Stimulated activated naive CD8-positive, alpha-beta T cell treated with anti-CD3 and anti-CD28 coated beads, Interleukin-15, amount 100 ng/mL, for 72 hours (primary cell): ENCODE measurements at regions not wholly inside any gene's neighbourhood (a gene's known extent, or its start where the extent isn't known, plus 50 kb on each side); places are given as distances from the start of the nearest gene placed in this dataset.

Experiments
- ATAC-seq: fragments of 150-1000 bp; cut with Tn5 transposase; 2 replicates; pipeline ENCODE4 v1.10.0; 2021; ENCODE audit warnings: mild to moderate bottlenecking, moderate library complexity
- DNase-seq, 2 donors: peaks; one replicate each; pipeline ENCODE4 v3.0.0; 2021 to 2022
- H3K27ac Mint-ChIP-seq, 2 donors: one replicate each; pipeline ENCODE4 v1.8.0; 2022; ENCODE audit warnings: mild to moderate bottlenecking in 2 of 2, mixed read lengths in 2 of 2, moderate library complexity in 2 of 2
- H3K27me3 Mint-ChIP-seq: one replicate; pipeline ENCODE4 v1.8.0; 2022; ENCODE audit warnings: mixed read lengths
- H3K4me1 Mint-ChIP-seq: one replicate; pipeline ENCODE4 v1.8.0; 2022; ENCODE audit warnings: mild to moderate bottlenecking, mixed read lengths
- H3K4me3 Mint-ChIP-seq, 2 donors: one replicate each; pipeline ENCODE4 v1.8.0; 2022; ENCODE audit warnings: mild to moderate bottlenecking in 2 of 2, mixed read lengths in 2 of 2, moderate library complexity in 1 of 2
- H3K9me3 Mint-ChIP-seq, 2 donors: one replicate each; pipeline ENCODE4 v1.8.0; 2022; ENCODE audit warnings: mixed read lengths in 2 of 2

DNA sequence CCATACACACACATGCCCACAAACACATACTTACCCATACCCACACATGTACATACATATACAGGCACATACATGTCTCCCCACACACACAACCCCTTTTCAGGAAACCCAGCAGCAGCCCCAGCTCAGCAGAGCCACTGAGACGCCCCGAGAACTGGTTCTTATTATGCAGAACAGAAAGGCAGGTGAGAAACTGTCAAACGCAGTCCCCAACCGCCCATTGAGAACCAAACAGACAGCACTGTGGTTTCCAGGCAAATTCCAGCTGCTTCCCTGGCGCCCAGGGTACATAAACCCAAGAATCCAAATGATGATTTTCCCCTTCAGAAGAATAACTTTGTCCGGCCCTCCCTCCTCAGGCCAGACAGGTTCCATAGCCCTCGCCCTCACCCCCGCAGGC, 366.6 kb upstream of the ZMIZ1 start:
- H3K4me3 Mint-ChIP-seq, result no peak overlapping the region

GRCh38 chr10:78702876-78703275, 365.9 kb upstream of the ZMIZ1 start:
- H3K9me3 Mint-ChIP-seq, result no peaks in the 10 kb centered on the region
- no peak overlapping the region for H3K27ac Mint-ChIP-seq
- H3K4me3 Mint-ChIP-seq, result no peak overlapping the region
- no peaks in the 10 kb centered on the region for H3K4me1 Mint-ChIP-seq
- no peak for DNase-seq
- no peak for ATAC-seq
- H3K27me3 Mint-ChIP-seq, result peaks cover 6% of the 10 kb centered on the region

More for the DNA sequence above, 366.6 kb upstream of the ZMIZ1 start:
- no peak for ATAC-seq
- peaks cover 6% of the 10 kb centered on the region for H3K27me3 Mint-ChIP-seq
- DNase-seq, result no peak
- H3K4me1 Mint-ChIP-seq, result no peaks in the 10 kb centered on the region
- no peaks in the 10 kb centered on the region for H3K9me3 Mint-ChIP-seq
- H3K27ac Mint-ChIP-seq, result no peak overlapping the region

DNA sequence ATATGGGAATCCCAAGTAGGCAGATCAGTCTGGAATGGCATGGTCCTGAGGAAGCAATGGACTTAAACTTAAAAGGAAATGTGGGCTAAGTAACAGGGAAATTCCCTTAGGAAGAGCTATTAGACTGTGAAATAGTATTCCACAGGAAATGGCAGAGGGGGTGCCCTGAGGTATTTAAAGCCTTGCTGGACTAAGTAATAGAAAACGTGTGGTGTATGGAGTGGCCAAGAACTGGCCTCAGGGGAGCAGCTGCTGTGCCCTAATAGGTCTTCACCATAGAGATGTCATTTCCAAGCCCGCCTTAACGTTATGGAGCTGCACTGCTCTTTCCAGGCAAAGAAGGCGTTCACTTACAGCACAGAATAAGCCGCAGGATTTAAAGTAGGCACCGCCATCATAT, 365.2 kb upstream of the ZMIZ1 start:
- DNase-seq (no peak), ATAC-seq (no peak)
- Mint-ChIP-seq H3K4me3 (no peak overlapping the region), H3K4me1 (no peaks in the 10 kb centered on the region), H3K27ac (peak overlapping the region in 1 of 2 donors; percentile 22), H3K9me3 (no peaks in the 10 kb centered on the region), H3K27me3 (peaks cover 6% of the 10 kb centered on the region)

DNA sequence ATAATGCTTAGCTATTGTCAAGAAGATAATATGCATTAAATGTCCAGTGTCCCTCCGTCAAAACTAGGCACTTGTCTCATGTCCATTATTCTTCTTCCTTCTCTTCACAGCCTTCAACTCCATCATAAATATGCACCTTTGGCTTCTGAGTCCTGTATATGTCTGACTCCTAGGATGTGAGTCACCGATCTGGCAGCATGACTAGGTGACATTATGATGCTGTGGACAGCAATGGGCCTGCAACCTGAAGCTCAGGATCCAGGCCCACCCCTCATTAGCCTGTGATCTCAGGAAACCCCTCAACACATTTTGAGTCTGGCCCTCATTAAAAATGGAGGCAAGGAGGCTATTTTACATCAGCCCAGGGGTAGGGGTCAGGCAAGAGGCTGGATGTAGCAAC, 362.5 kb upstream of the ZMIZ1 start:
- ATAC-seq (no peak), DNase-seq (no peak)
- no peaks in the 10 kb centered on the region for H3K4me1 Mint-ChIP-seq
- peaks cover 6% of the 10 kb centered on the region for H3K27me3 Mint-ChIP-seq
- peaks cover 5% of the 10 kb centered on the region in 2 donors for H3K9me3 Mint-ChIP-seq
- H3K27ac Mint-ChIP-seq, result no peak overlapping the region
- H3K4me3 Mint-ChIP-seq, result no peak overlapping the region

DNA sequence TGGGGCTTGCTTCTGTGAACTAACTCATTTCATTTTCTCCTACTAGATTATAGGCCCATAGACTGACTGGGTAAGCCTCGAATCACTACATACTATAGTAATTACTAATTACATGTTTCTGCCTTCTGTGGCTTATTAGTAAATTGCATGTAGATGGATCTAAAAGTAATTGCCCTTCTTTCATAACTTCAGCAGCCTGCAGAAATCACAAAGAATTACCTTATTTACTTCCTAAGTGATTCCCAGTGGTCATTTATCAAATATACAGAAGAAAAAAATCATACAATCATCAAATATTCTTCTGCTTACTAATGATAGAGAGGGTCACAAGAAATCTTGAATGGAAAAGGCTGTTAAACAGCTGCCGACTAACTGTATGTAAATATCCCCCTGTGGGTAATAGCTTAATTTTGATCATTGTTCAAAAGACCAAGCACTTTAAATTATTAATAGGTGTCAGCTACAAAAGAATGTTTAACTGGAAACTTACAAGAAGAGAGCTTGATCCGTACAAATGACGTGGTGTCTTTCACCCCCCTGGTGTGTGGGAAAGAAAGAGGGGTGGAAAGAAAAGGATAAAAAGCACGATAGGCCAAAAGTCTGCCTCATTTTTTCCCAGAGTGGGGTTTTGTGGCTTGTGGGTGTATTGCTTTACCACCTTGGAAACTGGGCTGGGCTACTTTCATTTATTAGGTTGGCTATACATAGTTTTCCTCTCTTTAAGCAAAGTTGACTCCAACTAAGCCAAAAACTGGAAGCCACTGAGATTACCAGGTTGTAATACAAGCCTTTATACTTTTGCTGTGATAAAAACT, 361.8 kb upstream of the ZMIZ1 start:
- peaks cover 6 to 9% of the 10 kb centered on the region in 2 donors for H3K9me3 Mint-ChIP-seq
- no peak for ATAC-seq
- H3K4me3 Mint-ChIP-seq, result no peak overlapping the region

GRCh38 chr10:78707745-78708144, 361.0 kb upstream of the ZMIZ1 start:
- no peak overlapping the region for H3K4me3 Mint-ChIP-seq
- ATAC-seq, result no peak
- no peak overlapping the region for H3K27ac Mint-ChIP-seq
- peaks cover 5% of the 10 kb centered on the region for H3K27me3 Mint-ChIP-seq
- H3K4me1 Mint-ChIP-seq, result no peaks in the 10 kb centered on the region
- DNase-seq, result no peak
- peaks cover 6 to 9% of the 10 kb centered on the region in 2 donors for H3K9me3 Mint-ChIP-seq

More for the DNA sequence above, 361.8 kb upstream of the ZMIZ1 start:
- Mint-ChIP-seq H3K4me1 (no peaks in the 10 kb centered on the region), H3K27me3 (peaks cover 6% of the 10 kb centered on the region), H3K27ac (peak overlapping the region in 1 of 2 donors; percentile 6)
- DNase-seq, result no peak

- H3K4me3 Mint-ChIP-seq, result no peak overlapping the region
- H3K9me3 Mint-ChIP-seq, result peaks cover 6 to 9% of the 10 kb centered on the region in 2 donors
- DNase-seq (no peak), ATAC-seq (no peak)
- no peak overlapping the region for H3K27ac Mint-ChIP-seq
- H3K4me1 Mint-ChIP-seq, result no peaks in the 10 kb centered on the region
- H3K27me3 Mint-ChIP-seq, result no peaks in the 10 kb centered on the region
These were observed 356.6 kb upstream of the ZMIZ1 start for GRCh38 chr10:78712147-78712546.

DNA sequence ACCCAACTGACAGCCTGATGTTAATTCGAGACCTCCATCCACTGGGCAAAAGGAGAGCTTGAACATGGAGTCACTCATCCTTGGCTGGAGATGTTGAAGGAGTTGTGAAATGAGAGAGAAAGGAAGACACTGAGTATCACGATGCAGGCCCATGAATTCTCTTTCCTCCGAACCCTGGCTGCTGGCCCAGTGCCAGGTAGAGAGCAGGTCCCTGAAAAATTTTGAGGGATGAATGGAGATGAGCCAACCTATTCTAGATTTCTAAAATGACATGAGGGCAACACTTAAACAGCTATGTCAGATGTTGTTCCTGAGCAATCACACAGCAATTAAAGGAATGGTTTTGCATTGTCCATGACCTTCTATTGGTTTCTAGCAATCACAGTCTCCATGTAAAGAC, 355.1 kb upstream of the ZMIZ1 start:
- Mint-ChIP-seq H3K4me1 (no peaks in the 10 kb centered on the region), H3K9me3 (peaks cover 6 to 9% of the 10 kb centered on the region in 2 donors), H3K4me3 (no peak overlapping the region), H3K27me3 (no peaks in the 10 kb centered on the region), H3K27ac (no peak overlapping the region)
- ATAC-seq, result no peak
- no peak for DNase-seq

GRCh38 chr10:78714225-78714624, 354.5 kb upstream of the ZMIZ1 start:
- DNase-seq (no peak), ATAC-seq (no peak)
- Mint-ChIP-seq H3K27me3 (no peaks in the 10 kb centered on the region), H3K9me3 (peaks cover 6 to 9% of the 10 kb centered on the region in 2 donors), H3K4me1 (no peaks in the 10 kb centered on the region), H3K27ac (no peak overlapping the region), H3K4me3 (no peak overlapping the region)

DNA sequence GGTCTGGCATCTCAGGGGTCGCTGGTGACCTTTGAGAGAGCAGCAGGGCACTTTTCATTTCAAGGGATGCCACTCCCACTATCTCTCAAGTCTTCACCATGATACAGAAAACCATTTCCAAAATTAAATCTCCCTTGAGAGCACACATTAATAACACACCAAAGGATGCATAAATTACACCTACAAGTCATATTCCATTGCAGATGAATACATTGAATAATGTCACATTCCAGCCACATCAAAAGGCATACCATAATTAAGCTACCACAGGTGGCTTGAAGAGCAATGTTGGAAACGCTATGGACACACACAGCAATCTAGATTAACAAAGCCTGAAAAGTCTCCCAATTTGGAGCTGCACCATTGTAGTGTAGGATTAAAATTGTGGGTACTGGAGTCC, 353.3 kb upstream of the ZMIZ1 start:
- H3K27ac Mint-ChIP-seq, result no peak overlapping the region
- peaks cover 5% of the 10 kb centered on the region for H3K27me3 Mint-ChIP-seq
- DNase-seq (no peak), ATAC-seq (peak; percentile 48)
- no peaks in the 10 kb centered on the region for H3K4me1 Mint-ChIP-seq
- H3K9me3 Mint-ChIP-seq, result peaks cover 6 to 9% of the 10 kb centered on the region in 2 donors
- H3K4me3 Mint-ChIP-seq, result no peak overlapping the region

- Mint-ChIP-seq H3K4me3 (no peak overlapping the region), H3K27me3 (peaks cover 12% of the 10 kb centered on the region)
These were observed 352.6 kb upstream of the ZMIZ1 start for GRCh38 chr10:78716043-78716660.

DNA sequence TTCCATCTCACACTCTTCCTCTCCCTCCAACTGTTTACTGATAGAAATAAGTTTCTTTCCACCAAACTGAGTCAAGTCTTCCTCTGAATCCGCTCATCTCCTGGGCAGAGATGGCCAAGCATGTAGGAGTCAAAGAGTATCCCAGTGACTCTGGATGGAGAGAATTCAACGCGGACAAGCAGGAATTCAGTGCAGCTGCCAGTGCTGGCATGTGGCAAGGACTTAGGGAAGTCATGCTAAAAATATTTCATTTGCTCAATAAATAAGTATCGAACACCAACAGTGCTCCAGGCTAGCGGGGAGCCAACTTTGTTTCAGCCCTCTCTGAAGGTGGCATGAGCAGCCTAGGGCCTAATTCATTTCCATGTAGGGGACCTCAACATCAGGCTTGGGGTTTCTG, 351.6 kb upstream of the ZMIZ1 start:
- no peak for ATAC-seq
- no peak for DNase-seq
- H3K4me3 Mint-ChIP-seq, result no peak overlapping the region
- no peaks in the 10 kb centered on the region for H3K9me3 Mint-ChIP-seq
- no peak overlapping the region for H3K27ac Mint-ChIP-seq
- H3K4me1 Mint-ChIP-seq, result no peaks in the 10 kb centered on the region
- peaks cover 17% of the 10 kb centered on the region for H3K27me3 Mint-ChIP-seq

More at GRCh38 chr10:78716043-78716660, 352.6 kb upstream of the ZMIZ1 start:
- H3K9me3 Mint-ChIP-seq, result peaks cover 3 to 6% of the 10 kb centered on the region in 2 donors
- DNase-seq (peak in 1 of 2 donors; percentile 10), ATAC-seq (peak; percentile 74)
- H3K27ac Mint-ChIP-seq, result peak overlapping the region in 1 of 2 donors; percentile 54
- no peaks in the 10 kb centered on the region for H3K4me1 Mint-ChIP-seq

DNA sequence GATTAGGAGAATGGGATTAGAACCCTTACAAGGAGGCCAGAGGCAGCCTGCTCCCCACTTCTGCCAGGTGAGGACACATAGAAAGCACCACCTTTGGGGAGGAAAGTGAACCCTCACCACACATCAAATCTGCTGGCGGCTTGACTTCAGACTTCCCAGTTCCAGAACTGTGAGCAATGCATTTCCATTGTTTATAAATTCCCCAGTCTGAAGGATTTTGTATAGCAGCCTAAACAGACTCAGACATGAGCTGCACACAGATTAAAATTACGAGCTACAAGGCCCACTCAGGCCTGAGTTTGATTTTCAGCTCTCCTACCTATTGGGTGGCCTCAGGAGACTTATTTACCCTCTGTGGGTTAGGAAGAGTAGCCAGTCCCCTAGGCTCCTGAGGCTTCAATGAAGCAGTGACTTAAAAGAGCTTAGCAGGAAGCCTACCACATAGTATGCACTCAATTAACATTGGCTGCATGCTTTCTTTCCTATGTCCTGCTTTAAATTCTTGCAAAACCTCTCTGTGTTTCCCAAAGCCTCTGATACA, 350.7 kb upstream of the ZMIZ1 start:
- ATAC-seq (no peak), DNase-seq (no peak)
- Mint-ChIP-seq H3K27me3 (peaks cover 17% of the 10 kb centered on the region), H3K9me3 (no peaks in the 10 kb centered on the region), H3K27ac (no peak overlapping the region), H3K4me1 (no peaks in the 10 kb centered on the region), H3K4me3 (no peak overlapping the region)

DNA sequence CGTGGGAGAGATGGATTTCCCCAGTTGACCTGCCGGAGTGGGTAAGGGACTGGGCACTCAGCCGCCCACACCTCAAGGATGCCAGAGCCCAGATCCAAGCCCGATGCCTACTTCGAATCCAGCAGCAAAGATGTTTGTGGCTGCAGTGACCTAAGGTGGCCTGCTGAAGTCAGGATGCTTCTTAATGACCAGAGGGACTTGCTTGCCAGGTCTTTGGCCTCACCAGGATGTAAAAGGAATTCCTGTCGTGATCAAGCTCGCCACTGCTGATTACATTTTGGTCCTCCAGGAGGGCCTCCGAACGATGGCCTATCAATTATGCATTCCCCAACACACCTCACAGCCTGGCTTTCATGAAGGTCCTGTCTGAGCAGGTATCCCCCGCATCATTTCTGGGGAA, 349.5 kb upstream of the ZMIZ1 start:
- Mint-ChIP-seq H3K27ac (no peak overlapping the region), H3K4me3 (no peak overlapping the region), H3K4me1 (no peaks in the 10 kb centered on the region), H3K9me3 (no peaks in the 10 kb centered on the region), H3K27me3 (peaks cover 26% of the 10 kb centered on the region)
- ATAC-seq, result no peak
- no peak for DNase-seq

DNA sequence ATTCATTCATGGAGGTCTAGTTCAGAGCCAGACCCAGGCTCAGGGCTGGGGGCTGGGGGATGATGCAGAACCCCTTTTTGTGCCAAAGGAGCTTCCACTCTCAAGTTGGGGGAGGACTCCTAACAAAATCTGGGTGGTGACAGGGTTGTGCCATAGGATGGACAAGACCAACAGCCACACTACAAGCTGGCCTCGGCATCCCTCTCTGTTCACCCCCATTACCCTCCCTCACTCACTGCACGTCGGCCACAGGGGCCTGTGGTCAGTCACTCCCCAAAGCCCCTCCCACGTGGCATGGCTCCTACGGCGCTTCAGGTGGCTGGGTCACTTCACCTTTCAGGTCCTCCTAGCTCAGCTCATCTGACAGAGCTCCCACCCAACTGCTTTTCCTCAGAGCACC, 348.7 kb upstream of the ZMIZ1 start:
- Mint-ChIP-seq H3K4me1 (no peaks in the 10 kb centered on the region), H3K4me3 (no peak overlapping the region), H3K9me3 (no peaks in the 10 kb centered on the region), H3K27me3 (peaks cover 35% of the 10 kb centered on the region), H3K27ac (no peak overlapping the region)
- DNase-seq, result no peak
- ATAC-seq, result no peak

DNA sequence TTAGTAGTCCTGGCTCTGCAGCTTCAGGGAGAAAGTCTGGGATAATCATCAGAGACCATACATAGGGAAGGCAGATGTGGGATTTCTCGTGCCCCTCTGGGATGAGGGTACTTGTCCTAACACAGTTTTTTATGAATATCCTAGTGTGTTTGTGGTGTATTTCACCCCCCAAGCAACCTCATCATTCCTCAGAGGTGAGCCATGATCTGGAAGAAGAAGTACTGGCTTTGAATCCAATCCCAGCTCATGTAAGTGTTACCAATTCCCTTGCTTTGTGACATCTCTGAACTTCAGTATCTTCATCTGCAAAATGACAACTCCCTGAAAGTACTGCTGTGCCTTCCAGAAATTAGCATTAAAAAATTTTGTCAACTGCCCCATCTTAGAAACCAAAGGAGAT, 347.5 kb upstream of the ZMIZ1 start:
- H3K27me3 Mint-ChIP-seq, result peaks cover 37% of the 10 kb centered on the region
- H3K27ac Mint-ChIP-seq, result no peak overlapping the region
- H3K9me3 Mint-ChIP-seq, result no peaks in the 10 kb centered on the region
- ATAC-seq (no peak), DNase-seq (no peak)
- H3K4me3 Mint-ChIP-seq, result no peak overlapping the region
- H3K4me1 Mint-ChIP-seq, result no peaks in the 10 kb centered on the region
